ENCODE measurements at regions not wholly inside any gene's neighbourhood (a gene's known extent, or its start where the extent isn't known, plus 50 kb on each side); places are given as distances from the start of the nearest gene placed in this dataset.
"Not testable (repeated sequence)": the region's sequence is repeated elsewhere in the genome, so short reads cannot be mapped to it uniquely, and the experiment has no call there.

- no peak for DNase-seq (ENCODE audit: low read depth)
- H3K4me3 ChIP-seq (ENCODE audit: control insufficient read depth, low read depth, low read length), result no peak overlapping the region
- TF ChIP-seq, protein P1, sequence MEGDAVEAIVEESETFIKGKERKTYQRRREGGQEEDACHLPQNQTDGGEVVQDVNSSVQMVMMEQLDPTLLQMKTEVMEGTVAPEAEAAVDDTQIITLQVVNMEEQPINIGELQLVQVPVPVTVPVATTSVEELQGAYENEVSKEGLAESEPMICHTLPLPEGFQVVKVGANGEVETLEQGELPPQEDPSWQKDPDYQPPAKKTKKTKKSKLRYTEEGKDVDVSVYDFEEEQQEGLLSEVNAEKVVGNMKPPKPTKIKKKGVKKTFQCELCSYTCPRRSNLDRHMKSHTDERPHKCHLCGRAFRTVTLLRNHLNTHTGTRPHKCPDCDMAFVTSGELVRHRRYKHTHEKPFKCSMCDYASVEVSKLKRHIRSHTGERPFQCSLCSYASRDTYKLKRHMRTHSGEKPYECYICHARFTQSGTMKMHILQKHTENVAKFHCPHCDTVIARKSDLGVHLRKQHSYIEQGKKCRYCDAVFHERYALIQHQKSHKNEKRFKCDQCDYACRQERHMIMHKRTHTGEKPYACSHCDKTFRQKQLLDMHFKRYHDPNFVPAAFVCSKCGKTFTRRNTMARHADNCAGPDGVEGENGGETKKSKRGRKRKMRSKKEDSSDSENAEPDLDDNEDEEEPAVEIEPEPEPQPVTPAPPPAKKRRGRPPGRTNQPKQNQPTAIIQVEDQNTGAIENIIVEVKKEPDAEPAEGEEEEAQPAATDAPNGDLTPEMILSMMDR (IDR thresholded peaks at IDR 0.05; ENCODE audit: control insufficient read depth, insufficient read depth, low read depth, low read length, missing control alignments), result no peak
Measured at GRCh38 chr12:131313635-131314034, 359.9 kb downstream of the ADGRD1 start.

DNA sequence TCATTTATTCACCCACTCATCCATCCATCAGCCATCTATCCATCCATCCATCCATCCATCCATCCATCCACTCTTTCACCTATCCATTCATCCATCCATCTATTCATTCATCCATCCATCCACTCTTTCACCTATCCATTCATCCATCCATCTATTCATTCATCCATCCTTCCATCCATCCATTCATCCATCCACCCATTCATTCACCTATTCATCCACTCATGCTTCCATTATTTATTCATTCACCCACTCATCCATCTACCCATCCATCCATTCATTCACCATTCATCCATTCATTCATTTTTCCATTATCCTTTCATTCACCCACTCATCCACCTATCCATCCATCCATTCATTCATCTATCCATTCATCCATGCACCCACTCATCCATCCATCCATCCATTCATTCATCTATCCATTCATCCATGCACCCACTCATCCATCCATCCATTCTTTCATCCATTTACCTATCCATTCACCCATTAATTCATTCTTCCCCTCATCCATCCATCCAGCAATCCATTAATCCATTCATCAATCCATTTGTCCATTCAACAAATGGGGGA lies 360.9 kb downstream of the ADGRD1 start:
- DNase-seq (ENCODE audit: low read depth), result no peak
- H3K4me3 ChIP-seq (ENCODE audit: control insufficient read depth, low read depth, low read length), result no peak overlapping the region
- TF ChIP-seq, protein P1 (IDR thresholded peaks at IDR 0.05; ENCODE audit: control insufficient read depth, insufficient read depth, low read depth, low read length, missing control alignments), result no peak

GRCh38 chr12:131315601-131316000 lies 361.9 kb downstream of the ADGRD1 start:
- no peak overlapping the region for H3K4me3 ChIP-seq (ENCODE audit: control insufficient read depth, low read depth, low read length)
- DNase-seq (ENCODE audit: low read depth), result no peak
- TF ChIP-seq, protein P1 (IDR thresholded peaks at IDR 0.05; ENCODE audit: control insufficient read depth, insufficient read depth, low read depth, low read length, missing control alignments), result no peak

DNA sequence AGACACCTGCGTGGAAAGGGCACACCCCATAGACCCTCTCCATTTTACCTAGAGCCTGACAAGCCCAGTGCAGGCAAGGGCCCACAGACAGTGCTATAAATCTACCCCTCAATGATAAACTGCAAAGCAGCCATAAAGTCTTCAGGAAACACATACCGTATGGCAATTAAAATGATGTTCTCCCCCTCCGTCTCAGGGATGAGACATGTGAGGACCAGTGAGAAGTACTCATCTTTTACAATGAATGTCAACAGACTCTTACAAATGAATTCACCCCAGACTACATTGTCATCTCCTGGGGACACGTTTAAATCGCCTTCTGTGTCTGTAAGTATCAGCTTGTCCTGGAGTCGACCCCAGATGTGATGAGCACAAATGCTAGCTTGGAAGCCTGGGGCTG lies 362.7 kb downstream of the ADGRD1 start:
- no peak for DNase-seq (ENCODE audit: low read depth)
- H3K4me3 ChIP-seq (ENCODE audit: control insufficient read depth, low read depth, low read length), result no peak overlapping the region
- TF ChIP-seq, protein P1 (IDR thresholded peaks at IDR 0.05; ENCODE audit: control insufficient read depth, insufficient read depth, low read depth, low read length, missing control alignments), result no peak

DNA sequence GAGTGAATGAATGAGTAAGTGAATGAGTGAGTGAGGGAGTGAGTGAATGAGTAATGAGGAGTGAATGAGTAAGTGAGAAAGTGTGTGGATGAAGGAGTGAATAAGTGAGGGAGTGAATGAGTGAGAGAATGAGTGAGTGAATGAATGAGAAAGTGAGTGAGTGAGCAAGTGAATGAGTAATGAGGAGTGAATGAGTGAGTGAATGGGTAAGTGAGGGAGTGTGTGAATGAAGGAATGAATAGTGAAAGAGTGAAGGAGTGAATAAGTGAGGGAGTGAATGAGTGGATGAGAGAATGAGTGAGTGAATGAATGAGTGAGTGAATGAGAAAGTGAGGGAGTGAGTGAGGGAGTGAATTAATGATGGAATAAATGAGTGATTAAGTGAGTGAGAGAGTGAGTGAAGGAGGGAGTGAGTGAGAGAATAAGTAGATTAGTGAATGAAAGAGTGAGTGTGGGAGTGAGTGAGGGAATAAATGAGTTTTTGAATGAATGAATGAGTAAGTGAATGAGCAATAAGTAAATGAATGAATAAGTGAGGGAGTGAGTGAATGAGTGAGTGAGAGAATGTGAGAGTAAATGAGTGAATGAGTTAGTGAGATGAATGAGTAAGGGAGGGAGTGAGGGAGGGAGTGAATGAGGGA lies 364.5 kb downstream of the ADGRD1 start:
- DNase-seq (ENCODE audit: low read depth), result no peak
- no peak overlapping the region for H3K4me3 ChIP-seq (ENCODE audit: control insufficient read depth, low read depth, low read length)
- TF ChIP-seq, protein P1 (IDR thresholded peaks at IDR 0.05; ENCODE audit: control insufficient read depth, insufficient read depth, low read depth, low read length, missing control alignments), result no peak

DNA sequence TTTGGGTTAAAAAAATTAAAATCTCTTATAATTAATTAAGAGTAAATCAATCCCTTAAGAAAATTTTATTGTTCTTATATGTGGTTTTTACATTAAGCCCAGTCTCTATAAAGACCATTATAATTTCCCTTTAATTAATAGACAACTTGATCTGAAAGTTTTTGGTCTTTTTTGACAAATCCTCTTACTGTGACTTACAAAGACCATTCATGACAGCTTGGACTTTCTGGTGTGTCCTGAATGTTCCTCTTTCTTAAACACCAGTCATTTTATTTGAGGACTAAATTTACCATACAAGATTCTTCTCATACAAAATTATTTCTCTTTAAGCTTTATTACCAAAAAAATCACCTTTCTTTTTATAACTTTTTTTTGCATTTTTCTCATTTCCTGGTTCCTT lies 368.3 kb downstream of the ADGRD1 start:
- H3K4me3 ChIP-seq (ENCODE audit: control insufficient read depth, low read depth, low read length), result no peak overlapping the region
- TF ChIP-seq, protein P1 (IDR thresholded peaks at IDR 0.05; ENCODE audit: control insufficient read depth, insufficient read depth, low read depth, low read length, missing control alignments), result no peak
- DNase-seq (ENCODE audit: low read depth), result no peak

DNA sequence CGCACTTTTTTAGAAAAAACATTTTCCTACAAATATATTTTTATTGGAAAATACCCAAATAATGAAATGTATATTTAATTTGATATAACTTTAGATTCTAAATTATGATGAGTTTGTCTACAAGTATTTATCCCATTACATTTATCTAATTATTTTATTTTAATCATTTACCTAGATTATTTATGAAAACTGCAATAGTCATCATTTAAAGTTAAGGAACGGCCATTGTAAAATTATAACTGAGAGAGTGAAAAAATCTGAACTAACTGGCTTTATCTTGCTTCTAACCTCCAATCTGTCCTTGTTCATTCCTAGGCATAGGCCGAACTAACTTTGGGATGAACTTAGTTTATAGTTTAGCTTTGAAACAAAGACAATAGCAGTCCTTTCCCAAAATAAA lies 368.8 kb downstream of the ADGRD1 start:
- not testable (repeated sequence) for H3K4me3 ChIP-seq (ENCODE audit: control insufficient read depth, low read depth, low read length); DNase-seq (ENCODE audit: low read depth)
